Stimulated activated CD4-positive, alpha-beta T cell treated with anti-CD3 and anti-CD28 coated beads, Interleukin-15, amount 100 ng/mL, for 48 hours (primary cell): ENCODE measurements at regions not wholly inside any gene's neighbourhood (a gene's known extent, or its start where the extent isn't known, plus 50 kb on each side); places are given as distances from the start of the nearest gene placed in this dataset.
"Not testable (repeated sequence)": the region's sequence is repeated elsewhere in the genome, so short reads cannot be mapped to it uniquely, and the experiment has no call there.

Experiments
- DNase-seq, 2 donors: peaks; one replicate each; pipeline ENCODE4 v3.0.0-alpha.2; 2020; ENCODE audit warnings: low read depth in 2 of 2

- DNase-seq, result no peak
These were observed 50.4 kb downstream of the SHOC1 start for GRCh38 chr9:111744363-111744762.

- peak; percentile 24 to 30 for DNase-seq
These were observed 51.5 kb downstream of the SHOC1 start for GRCh38 chr9:111743275-111743674.

DNA sequence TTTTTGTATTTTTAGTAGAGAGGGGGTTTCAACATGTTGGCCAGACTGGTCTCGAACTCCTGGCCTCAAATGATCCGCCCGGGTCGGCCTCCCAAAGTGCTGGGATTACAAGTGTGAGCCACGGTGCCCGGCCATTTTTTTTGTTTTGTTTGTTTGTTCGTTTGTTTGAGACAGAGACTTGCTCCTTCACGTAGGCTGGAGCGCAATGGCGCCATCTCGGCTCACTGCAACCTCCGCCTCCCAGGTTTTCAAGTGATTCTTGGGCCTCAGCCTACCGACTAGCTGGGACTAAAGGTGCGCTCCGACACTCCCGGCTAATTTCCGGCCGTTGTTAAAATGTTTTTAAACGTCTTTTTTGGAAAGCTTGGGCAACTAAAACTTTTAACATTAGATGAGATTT lies 54.0 kb downstream of the SHOC1 start:
- DNase-seq, result no peak

DNA sequence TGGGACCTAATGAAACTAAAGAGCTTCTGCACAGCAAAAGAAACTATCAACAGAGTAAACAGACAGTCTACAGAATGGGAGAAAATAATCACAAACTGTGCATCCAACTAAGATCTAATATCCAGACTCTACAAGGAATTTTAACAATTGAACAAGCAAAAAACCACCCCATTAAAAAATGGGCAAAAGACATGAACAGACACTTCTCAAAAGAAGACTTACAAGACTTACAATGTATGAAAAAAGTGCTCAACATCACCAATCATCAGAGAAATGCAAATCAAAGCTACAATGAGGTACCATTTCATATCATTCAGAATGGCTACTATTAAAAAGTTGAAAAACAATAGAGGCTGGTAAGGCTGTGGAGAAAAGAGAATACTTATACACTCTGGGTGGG lies 58.0 kb downstream of the SHOC1 start:
- DNase-seq, result no peak

GRCh38 chr9:111735344-111735743 lies 59.4 kb downstream of the SHOC1 start:
- not testable (repeated sequence) for DNase-seq

GRCh38 chr9:111731928-111732327 lies 62.8 kb downstream of the SHOC1 start:
- DNase-seq, result no peak

GRCh38 chr9:111730937-111731567 lies 63.7 kb downstream of the SHOC1 start:
- no peak for DNase-seq

- DNase-seq, result no peak
These were observed 65.9 kb downstream of the SHOC1 start for GRCh38 chr9:111728617-111729366.

- no peak for DNase-seq
These were observed 66.6 kb downstream of the SHOC1 start for GRCh38 chr9:111728143-111728542.

- no peak for DNase-seq
These were observed 65.5 kb downstream of the GNG10 start for GRCh38 chr9:111726949-111727348.

- DNase-seq, result no peak
These were observed 58.8 kb downstream of the GNG10 start for GRCh38 chr9:111720174-111720573.
